ENCODE measurements at regions not wholly inside any gene's neighbourhood (a gene's known extent, or its start where the extent isn't known, plus 50 kb on each side); places are given as distances from the start of the nearest gene placed in this dataset.
A peak's percentile ranks its signal among the peaks of the same experiment; 100 is the strongest.

GRCh38 chr17:68197091-68197996 lies 50.5 kb upstream of the AMZ2 start:
- DNase-seq, result no peak
- Histone ChIP-seq H3K9me3 (ENCODE audit: control insufficient read depth, low read length) (no peaks in the 10 kb centered on the region), H2BK15ac (ENCODE audit: low read depth, poor library complexity, severe bottlenecking) (no peak overlapping the region), H3K4ac (ENCODE audit: low read depth in 1 of 2, low read length in 2 of 2) (no peak overlapping the region), H3K27me3 (ENCODE audit: control insufficient read depth in 1 of 2, insufficient read depth in 1 of 2, low read length in 2 of 2) (peaks cover 58 to 61% of the 10 kb centered on the region in 2 experiments), H2BK5ac (ENCODE audit: low read depth, low read length, poor library complexity, severe bottlenecking) (no peak overlapping the region), H3K79me1 (replicated peaks; ENCODE audit: low read length, poor library complexity, severe bottlenecking) (no peaks in the 10 kb centered on the region), H3K27ac (ENCODE audit: low read length, poor library complexity, severe bottlenecking) (no peak overlapping the region), H3K4me1 (ENCODE audit: control insufficient read depth, insufficient read depth, low read depth, low read length) (peaks cover 36% of the 10 kb centered on the region), H4K8ac (ENCODE audit: low read length) (no peak overlapping the region), H3K18ac (ENCODE audit: low read depth in 1 of 2, low read length in 2 of 2) (no peak overlapping the region), H3K23ac (ENCODE audit: low read length in 2 of 2) (peak overlapping the region in 1 of 2 experiments; percentile 79), H2AFZ (ENCODE audit: low read depth, low read length) (no peak overlapping the region), H2BK12ac (ENCODE audit: low read length in 2 of 2) (no peak overlapping the region), H3K36me3 (ENCODE audit: control insufficient read depth in 1 of 2, insufficient read depth in 2 of 2, low read depth in 1 of 2, low read length in 2 of 2) (peaks cover 0 to 3% of the 10 kb centered on the region in 2 experiments), H2AK5ac (ENCODE audit: low read length, severe bottlenecking) (no peak overlapping the region), H3K14ac (ENCODE audit: low read length in 2 of 2) (no peak overlapping the region), H2BK120ac (ENCODE audit: low read depth, low read length) (no peak overlapping the region), H4K91ac (ENCODE audit: low read length) (no peak overlapping the region), H3K9ac (ENCODE audit: low read length) (no peak overlapping the region), H3K4me3 (ENCODE audit: insufficient read depth in 1 of 2, low read depth in 1 of 2, low read length in 2 of 2) (no peak overlapping the region), H3K4me2 (ENCODE audit: low read length, poor library complexity, severe bottlenecking) (peak overlapping the region; percentile 59)
- WGBS, result 6% methylated on average over 46 of the region's 53 CpGs

- Histone ChIP-seq H3K9me3 (ENCODE audit: control insufficient read depth, low read length) (no peaks in the 10 kb centered on the region), H3K4ac (ENCODE audit: low read depth in 1 of 2, low read length in 2 of 2) (no peak overlapping the region), H3K4me1 (ENCODE audit: control insufficient read depth, insufficient read depth, low read depth, low read length) (peaks cover 36% of the 10 kb centered on the region), H3K4me3 (ENCODE audit: insufficient read depth in 1 of 2, low read depth in 1 of 2, low read length in 2 of 2) (no peak overlapping the region), H2AFZ (ENCODE audit: low read depth, low read length) (no peak overlapping the region), H3K36me3 (ENCODE audit: control insufficient read depth in 1 of 2, insufficient read depth in 2 of 2, low read depth in 1 of 2, low read length in 2 of 2) (peaks cover 0 to 3% of the 10 kb centered on the region in 2 experiments), H3K9ac (ENCODE audit: low read length) (no peak overlapping the region), H3K14ac (ENCODE audit: low read length in 2 of 2) (no peak overlapping the region), H3K23ac (ENCODE audit: low read length in 2 of 2) (peak overlapping the region in 1 of 2 experiments; percentile 9), H3K27me3 (ENCODE audit: control insufficient read depth in 1 of 2, insufficient read depth in 1 of 2, low read length in 2 of 2) (peaks cover 58 to 61% of the 10 kb centered on the region in 2 experiments), H2BK12ac (ENCODE audit: low read length in 2 of 2) (no peak overlapping the region), H2AK5ac (ENCODE audit: low read length, severe bottlenecking) (no peak overlapping the region), H3K79me1 (replicated peaks; ENCODE audit: low read length, poor library complexity, severe bottlenecking) (no peaks in the 10 kb centered on the region), H3K18ac (ENCODE audit: low read depth in 1 of 2, low read length in 2 of 2) (no peak overlapping the region), H3K27ac (ENCODE audit: low read length, poor library complexity, severe bottlenecking) (no peak overlapping the region), H3K4me2 (ENCODE audit: low read length, poor library complexity, severe bottlenecking) (no peak overlapping the region), H2BK5ac (ENCODE audit: low read depth, low read length, poor library complexity, severe bottlenecking) (no peak overlapping the region), H2BK120ac (ENCODE audit: low read depth, low read length) (no peak overlapping the region), H4K8ac (ENCODE audit: low read length) (peak overlapping the region; percentile 15), H2BK15ac (ENCODE audit: low read depth, poor library complexity, severe bottlenecking) (no peak overlapping the region), H4K91ac (ENCODE audit: low read length) (no peak overlapping the region)
- 18% methylated on average over 50 of the region's 61 CpGs for WGBS
- DNase-seq, result no peak
Measured at GRCh38 chr17:68197997-68198930, 49.6 kb upstream of the AMZ2 start.

Data from mesenchymal stem cell (in vitro differentiated cells and primary cell).